GM19468 (cell line): ENCODE measurements at regions not wholly inside any gene's neighbourhood (a gene's known extent, or its start where the extent isn't known, plus 50 kb on each side); places are given as distances from the start of the nearest gene placed in this dataset.
A peak's percentile ranks its signal among the peaks of the same experiment; 100 is the strongest.

ENCODE experiments used
- ATAC-seq: cut with Tn5 transposase; IDR thresholded peaks from one replicate; pipeline ENCODE4 v1.9.1; 2021; ENCODE audit warnings: mild to moderate bottlenecking, moderate library complexity, moderate number of reproducible peaks; ENCODE audit not compliant: unreplicated experiment; ENCODE audit errors: extremely low read depth

DNA sequence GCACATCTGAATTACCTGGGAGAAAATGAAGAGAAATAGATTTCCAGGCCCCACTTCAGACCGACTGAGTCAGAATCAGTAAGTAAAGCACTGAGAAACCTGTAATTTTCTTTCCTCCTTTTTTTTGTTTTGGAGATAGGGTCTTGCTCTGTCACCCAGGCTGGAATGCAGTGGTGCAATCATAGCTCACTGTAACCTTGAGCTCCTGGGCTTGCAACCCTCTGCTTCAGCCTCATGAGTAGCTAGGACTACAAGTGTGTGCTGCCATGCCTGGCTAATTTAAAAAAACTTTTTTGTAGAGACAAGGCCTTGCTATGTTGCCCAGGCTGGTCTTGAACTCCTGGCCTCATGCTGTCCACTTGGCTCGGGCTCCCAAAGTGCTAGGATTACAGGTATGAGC is 260.2 kb downstream of the STK31 start:
- no peak for ATAC-seq

DNA sequence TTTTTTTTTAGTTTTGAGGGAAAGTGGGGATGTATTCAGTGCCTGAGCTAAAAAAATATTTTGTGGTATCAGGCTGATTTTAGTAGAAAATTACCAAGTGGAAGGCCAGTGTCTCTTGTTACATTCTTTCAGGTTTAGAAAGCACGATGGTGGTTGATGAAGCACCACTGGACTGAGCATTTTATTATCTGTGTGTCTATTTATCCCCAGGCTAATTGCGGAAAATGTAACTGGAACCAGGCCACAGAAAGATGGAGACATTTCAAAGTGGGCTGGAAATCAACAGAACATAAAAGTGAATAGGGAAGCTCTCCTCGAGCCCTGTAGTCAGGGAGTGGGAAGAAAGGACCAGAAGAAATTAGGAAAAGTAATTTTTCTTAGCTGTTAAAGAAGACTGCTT is 261.0 kb downstream of the STK31 start:
- no peak for ATAC-seq

DNA sequence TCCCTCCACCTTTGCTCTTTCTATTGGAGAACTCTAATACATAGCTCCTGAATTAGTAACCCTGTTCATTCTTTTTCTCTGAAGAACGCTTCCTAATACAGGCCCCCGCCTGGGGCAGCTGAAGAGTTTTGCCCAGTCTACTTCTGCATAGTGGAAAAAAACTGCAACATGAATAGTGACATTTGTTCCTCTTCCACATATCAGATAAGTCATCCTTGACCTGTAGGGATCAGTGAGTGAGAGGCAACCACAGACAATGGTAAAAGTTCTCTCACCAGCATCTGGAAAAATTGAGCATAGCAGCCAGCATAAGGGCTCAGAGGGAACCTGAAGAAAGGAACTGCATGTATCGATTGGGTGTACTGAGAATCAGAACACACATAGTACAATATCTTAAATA is 262.0 kb downstream of the STK31 start:
- no peak for ATAC-seq

DNA sequence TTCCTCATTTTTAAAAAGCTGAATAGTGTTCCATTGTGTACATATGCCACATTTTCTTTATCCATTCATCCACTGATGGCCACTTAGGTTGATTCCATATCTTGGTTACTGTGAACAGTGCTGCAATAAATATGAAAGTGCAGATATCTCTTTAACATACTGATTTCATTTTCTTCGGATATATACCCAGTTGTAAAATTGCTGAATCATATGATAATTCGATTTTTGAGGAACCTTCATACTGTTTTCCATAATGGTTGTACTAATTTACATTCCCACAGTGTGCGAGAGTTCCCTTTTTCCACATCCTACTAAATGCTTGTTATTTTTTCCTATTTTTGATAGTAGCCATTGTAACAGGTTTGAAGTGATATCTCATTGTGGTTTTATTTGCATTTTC is 263.2 kb downstream of the STK31 start:
- no peak for ATAC-seq

DNA sequence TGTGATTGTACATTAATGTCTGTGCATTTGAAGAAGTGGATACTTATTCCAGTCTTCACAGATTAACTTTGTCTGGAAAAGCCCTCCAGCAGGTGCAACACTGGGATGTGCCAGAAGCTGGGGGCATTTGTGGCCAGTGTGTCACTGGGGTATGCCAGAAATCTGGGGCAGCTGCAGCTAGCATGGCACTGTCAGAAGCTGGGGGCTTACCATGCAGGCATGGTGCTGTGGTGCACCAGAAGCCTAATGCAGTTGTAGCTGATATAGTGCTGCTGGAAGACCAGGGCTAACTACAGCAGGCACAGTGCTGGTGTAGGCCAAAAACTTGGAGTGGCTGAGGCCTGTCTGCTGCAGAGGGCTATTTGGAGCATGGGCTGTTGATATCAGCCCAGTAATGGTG is 270.1 kb downstream of the STK31 start:
- no peak for ATAC-seq

DNA sequence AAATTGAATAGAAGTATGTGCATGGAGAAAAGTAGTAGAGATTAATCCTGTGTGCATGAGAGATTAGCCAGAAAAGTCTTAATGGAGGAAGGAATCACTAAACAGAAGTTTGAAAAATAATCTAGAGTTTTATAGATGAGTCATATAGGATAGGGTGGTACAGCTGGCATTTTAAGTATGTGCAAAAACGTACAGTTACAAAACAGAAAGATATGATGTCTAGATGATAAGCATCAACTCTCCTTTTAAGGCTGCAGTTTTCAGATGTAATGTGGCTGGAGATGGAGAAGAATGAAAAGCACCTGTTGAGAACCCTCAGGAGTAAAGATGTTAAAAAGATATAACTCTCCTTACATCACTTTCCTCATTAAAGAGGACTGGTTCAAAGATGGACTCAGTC is 271.3 kb downstream of the STK31 start:
- ATAC-seq, result no peak

DNA sequence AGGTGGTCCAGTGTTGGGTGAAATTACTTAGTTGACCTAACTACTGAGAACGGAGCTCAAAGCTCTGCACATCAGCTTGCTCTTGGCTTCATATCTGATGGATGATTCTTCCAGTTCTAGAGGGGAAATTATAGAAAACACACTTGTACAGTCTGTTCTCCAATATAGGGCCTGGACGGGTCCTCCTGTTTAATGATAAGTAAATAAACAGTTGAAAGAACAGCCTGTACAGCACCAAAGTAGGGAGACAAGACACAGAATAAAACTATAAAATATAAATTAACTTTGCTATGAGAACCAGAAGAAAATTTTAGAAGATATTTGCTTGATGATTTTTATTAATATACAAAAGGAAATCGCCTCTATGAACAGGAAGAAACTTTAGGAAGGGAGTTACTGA is 271.7 kb downstream of the STK31 start:
- no peak for ATAC-seq

DNA sequence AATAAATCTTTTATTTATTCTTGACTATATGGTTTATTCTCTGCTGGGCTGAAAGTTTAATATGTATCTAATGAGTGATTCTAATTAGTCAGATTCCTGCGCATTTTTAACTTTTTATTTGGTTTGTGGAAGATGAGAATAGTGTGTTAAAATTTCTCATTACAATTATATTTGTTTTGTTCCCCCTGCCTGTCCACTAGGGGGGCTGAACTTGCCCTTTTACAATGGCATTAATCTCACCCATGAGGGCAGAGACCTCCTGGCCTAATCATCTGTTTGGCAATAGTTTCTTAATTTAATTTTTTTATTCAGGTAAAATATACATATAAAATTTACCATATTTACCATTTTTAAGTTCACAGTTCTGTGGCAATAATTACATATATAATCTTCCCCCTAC is 278.5 kb upstream of the NPY start:
- ATAC-seq, result no peak

DNA sequence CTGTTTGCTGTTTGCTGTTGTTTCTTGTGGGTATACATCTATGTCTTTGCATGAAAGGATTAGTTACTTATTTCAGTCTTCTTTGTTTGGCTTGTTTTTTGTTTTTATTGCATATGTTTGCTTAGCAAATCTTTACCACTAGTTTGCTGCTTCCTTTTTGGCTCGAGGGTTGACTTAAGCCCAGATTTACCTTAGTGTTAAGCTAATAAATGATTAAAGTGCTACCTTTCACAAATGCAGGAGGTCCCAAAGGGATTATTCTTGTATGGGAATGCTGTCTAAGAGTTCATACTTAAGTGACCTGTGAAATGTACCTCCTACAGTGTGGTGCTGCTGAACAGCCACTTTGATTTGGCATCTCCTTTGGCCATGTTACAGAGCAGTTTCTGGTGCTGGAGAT is 273.5 kb upstream of the NPY start:
- no peak for ATAC-seq

DNA sequence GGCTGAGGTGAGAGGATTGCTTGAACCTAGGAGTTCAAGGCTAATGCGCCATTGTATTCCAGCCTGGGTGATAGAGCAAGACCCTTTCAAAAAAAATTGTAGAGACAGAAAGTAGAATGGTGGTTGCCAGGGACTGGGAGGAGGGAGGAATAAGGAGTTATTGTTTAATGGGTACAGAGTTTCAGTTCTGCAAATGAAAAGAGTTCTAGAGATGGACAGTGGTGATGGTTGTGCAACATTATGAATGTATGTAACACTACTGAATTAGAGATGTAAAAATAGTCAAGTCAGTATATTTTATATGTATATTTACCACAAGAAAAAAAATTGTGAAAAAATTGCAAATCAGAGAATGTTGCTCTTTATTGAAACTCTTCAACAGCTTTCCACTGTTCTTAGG is 266.5 kb upstream of the NPY start:
- peak; percentile 64 for ATAC-seq

DNA sequence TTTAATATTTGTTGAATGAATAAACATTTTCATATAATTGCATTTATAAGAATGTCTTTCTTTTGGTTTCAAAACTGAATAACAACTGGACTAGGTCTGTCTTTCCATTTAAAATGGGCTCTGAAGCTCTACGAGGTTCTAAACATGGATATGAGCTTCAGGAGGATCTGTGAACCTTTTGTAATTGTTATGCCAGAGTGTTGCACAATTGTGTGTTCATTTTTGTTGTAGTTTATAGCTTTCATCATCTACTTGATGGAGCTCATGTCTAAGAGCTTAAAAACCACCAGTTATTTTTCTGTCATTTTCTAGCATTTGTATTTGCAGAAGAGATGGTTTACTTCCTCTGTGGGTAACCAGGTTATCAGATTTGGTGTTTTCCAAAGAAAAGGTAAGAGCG is 265.7 kb upstream of the NPY start:
- no peak for ATAC-seq

DNA sequence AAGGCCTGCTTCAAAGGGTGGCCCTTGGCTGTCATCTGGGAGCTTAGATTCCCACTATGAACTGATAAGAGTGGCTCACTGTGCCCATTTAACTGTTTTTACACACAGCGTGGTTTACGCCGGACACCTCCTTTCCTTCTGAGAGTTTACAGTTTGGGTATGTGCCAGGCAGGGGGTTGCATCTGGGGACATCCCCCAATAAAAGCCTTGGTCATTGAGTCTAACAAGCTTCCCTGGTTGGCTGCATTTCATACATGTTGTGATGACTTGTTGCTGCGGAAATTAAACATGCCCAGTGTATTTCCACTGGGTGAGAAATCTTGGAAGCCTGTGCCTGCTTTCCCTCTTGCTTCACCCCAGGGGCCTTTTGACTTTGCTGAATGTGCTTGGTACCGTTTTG is 264.1 kb upstream of the NPY start:
- ATAC-seq, result no peak

DNA sequence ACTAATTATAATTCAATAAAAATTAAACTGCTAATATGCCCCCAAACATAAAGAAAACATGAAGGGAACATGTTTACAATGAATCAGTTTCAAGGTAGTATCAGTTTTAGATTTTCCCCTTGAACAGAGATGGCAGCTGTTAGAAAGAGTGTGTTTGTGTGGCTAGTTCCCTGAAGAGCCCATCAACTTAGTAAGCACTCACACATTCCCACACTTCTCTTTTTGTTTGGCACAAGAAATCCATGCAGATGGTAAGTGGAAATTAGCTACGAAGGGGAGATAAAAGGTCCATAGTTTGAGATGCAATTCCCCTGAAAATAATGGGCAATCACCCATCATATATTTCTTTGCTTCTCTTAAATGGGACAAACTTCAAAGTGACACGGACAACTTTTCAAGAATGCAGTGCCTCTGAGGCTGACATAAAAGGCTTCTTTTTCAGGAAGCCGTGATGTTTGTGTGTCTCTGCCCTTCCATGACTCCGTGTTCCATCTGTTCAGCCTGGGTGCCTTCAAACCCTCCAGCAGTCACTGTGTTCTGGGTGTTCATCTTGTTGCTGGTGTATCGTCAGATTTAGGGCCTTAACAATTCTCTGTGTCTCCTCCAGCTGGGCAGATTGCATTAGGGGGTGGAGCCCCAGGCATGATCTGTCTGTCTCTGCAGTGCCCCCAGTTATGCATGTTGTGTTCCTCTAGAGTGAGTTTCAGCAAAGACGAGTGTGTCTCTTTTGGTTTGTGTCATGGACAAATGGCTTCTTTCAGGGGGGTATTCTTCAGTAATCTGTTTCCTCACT is 259.5 kb upstream of the NPY start:
- ATAC-seq, result no peak

DNA sequence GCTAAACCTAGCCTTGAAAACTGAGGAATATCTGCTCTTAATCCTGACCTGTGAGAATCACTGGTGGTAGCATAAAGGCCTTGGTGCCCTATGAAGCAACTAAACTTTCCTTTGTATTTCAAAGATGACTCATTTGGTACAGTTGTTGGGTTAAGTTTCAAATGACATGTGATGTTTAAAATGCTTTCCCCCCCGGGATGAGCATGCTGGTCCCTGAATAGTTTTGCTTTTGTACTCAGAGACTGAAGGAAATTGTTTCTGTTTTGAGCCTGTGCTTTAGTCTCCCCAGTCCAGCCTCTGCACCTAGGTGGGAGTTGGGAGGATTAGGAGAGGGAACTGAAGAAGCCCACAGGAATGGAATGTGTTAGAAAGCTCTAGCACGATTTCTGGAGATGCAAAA is 258.9 kb upstream of the NPY start:
- ATAC-seq, result no peak

DNA sequence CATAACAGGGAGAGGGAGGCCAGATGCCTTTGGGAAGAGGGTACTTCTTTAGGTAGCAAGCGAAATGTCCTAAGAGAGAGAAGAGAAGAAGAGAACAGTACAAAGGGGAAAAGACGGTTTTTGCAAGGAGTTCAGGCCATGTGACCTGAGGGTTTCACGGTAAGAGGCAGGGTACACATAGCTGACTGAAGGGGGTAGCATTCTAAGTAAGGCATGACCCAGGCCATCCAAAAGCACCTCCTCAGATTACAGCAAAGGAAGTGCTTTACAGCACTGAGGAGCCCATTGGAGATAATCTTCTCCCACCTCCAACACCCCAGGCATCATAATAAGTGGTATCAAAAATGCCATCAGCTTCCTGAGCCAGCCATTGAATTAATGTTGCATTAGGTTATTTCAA is 258.2 kb upstream of the NPY start:
- no peak for ATAC-seq

DNA sequence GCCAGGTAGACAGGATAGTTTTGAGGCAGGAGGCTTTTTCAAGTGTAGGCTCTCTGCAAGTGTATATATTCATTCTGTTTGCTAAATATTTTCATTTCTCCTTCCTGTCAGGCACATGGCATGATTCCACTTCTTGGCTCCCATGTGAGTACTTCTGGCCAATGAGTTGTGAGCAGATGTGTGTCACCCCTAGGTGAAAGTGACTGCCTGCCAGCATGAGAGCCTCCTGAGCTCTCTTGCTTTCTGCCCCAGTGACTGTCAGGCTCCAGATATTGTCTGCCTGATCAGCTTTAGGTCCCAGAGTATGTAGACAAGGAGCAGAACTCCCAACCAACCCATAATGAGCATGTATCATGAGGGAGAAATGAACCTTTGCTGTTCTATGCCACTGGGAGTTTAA is 257.6 kb upstream of the NPY start:
- ATAC-seq, result no peak

DNA sequence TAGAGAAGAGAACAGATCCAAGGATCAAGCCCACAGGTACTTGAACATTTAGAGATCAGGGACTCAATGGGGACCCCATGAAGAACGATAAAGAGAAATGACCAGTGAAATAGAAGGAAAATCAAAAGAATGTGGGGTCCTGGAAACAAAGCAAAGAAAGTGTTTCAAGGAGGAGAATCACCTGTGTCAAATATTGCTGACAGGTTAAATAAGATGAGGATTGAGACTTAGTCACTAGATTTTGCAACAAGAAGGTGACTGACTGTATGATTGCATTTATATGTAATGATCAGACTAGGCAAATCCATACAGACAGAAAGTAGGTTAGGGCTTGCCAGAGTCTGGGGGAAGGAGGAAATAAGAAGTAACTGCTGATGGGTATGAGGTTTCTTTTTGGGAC is 254.9 kb upstream of the NPY start:
- no peak for ATAC-seq

DNA sequence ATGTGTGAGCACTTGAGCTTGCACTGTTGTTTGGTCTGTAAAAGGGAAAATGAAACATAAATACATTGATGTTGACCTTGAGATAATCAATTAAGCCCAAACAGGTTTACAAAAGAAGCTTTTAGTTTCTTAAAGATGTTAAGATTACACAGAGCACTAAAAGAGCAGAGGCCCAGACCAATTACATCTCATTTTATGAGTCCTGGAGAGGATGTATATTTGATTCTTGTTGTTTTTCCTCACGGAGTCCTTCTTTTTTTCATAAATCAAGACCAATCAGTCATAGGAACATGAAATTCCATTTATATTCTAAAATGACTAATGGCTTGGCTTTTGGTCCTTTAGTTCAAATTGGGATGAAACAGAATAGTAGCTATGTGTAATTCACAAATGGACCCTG is 249.7 kb upstream of the NPY start:
- ATAC-seq, result no peak

DNA sequence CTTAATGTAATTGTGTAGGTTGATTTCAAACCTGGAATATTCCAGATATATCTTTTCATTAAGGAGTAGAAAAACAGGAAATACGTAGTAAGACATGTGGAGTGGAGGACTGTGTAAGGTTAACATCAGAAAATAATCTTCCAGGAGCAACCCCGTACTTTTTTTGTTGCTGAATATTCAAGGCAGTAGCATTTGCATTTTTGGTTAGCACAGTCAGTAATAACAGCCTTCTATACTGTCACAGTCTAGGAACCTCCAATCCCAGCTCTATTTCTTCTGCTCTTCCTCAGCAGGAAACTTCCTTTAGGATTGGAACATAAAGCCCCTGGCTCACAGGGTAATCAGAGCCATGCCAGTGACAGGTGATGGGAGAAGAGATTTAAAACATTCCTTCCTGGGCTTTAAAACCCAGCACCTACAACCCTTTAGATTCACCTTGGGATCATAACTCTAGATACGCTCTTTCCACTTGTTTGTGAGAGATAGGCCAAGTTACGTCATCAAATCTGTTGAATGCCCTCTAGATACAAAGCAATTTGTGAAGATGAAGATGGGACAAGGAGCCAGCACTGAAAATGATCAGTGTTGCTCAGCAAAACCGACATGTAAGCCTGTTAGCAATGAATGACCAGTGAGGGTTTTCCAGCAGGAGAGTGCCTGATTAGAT is 248.5 kb upstream of the NPY start:
- ATAC-seq, result no peak

DNA sequence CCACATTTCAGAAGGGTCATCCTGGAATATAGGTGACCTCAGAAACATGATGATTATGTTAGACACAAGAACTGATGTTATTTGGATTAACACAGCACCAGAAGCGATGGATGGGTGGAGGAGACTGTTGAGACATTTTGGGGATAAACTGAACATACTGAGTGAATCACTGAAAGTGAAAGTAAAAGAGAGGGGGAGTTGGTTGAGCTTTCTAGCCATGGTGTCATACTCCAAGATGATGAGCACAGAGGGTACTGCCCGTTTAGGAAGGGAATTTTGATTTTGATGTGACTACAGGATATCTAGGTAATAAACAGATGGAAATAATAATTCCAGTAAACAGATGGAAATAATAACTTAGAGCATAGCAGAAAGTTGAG is 248.0 kb upstream of the NPY start:
- ATAC-seq, result no peak

DNA sequence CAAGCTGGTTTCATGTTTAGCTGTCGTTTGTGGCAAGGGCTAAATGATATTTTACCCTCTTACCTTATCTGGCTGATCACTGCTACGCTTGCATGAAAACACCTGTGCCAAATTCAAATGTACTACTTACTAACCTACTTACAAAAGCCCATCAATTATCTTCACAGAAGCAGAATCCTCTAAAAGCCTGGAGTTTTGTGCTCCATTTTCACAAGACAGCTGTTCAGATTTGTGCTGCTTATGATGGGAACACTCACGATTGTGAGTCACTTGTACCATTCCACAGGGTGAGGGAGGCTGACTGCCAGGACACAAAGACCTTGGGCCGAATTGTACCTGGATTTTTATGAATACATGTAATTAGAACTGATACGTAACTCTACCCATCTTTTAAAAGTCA is 245.0 kb upstream of the NPY start:
- ATAC-seq, result no peak

DNA sequence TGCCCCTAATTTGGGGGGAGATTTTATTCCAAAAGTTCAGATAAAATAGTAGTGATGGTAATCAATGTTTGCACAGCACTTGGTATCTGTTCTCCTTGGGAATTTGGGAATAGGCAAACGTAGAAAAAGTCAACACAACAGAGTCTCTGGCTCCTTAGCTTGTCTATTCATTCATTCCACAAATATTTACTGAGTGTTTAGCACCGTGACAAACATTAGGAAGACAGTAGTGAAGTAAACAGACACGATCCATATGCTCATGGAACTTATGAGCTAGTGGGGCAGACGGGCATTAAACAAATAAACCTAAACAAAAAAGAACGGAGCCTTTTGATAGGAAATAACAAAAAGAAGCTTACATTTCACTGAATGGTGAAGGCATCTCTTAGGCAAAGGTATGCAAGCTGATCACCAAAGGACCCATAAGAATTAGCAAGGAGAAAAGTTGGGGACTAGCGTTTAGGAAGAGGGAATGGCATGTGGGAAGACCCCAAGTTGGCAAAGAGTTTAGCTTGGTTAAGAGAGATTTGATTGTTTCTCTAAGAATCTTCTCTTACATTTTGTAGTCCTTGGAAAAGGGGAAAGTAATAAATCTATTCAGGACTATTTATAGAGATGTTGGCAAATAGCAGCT is 243.9 kb upstream of the NPY start:
- ATAC-seq, result no peak
